GM18505 (cell line): ENCODE measurements at regions not wholly inside any gene's neighbourhood (a gene's known extent, or its start where the extent isn't known, plus 50 kb on each side); places are given as distances from the start of the nearest gene placed in this dataset.
A peak's percentile ranks its signal among the peaks of the same experiment; 100 is the strongest.
"Not testable (repeated sequence)": the region's sequence is repeated elsewhere in the genome, so short reads cannot be mapped to it uniquely, and the experiment has no call there.

ENCODE experiments used
- ATAC-seq: cut with Tn5 transposase; IDR thresholded peaks from one replicate; pipeline ENCODE4 v1.9.1; 2021; ENCODE audit not compliant: unreplicated experiment
- POLR2A ChIP-seq: IDR thresholded peaks from 4 replicates; pipeline ENCODE4 v1.6.1; 2011; ENCODE audit warnings: borderline replicate concordance; ENCODE audit not compliant: insufficient read depth, insufficient read length; ENCODE audit errors: extremely low read depth

DNA sequence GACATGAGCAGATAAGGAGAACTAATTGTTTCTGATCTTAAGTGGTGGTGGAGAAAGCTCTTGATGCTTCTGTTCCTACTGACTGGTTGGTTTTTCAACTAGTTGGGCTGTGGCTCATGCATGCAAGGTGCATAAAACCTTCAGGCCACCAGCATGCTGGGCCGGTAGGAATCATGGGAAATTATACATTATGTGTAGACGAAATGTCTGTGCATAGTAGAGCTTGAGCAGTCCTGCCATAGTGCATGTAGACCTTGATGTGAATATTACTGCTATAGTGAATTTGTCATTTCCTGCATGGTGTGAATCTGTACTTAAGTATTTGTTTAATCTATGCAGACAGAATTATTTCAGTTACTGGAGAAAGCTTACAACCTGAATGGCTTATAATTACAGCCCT lies 433.6 kb upstream of the ADAMTSL1 start:
- no peak for ATAC-seq
- no peak for TF ChIP-seq POLR2A

DNA sequence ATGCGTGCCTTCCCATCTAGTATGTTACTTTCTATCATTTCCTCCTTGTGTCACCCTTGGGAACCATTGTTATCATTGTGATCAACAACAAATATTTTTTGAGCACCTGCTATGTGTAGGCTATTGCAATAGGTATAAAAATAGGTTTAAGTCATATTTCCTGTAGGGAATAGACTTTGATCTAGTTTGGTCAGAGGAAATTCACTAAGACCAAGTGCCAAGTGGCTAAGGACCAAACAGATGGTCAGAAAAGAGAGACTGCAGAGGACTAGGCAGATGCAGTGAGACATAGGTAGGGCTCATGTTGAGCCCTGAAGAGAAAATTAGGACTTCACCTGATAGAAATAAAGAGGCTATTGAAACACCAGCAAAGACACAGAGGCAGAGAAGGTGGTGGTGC lies 430.0 kb upstream of the ADAMTSL1 start:
- TF ChIP-seq POLR2A = no peak
- no peak for ATAC-seq

DNA sequence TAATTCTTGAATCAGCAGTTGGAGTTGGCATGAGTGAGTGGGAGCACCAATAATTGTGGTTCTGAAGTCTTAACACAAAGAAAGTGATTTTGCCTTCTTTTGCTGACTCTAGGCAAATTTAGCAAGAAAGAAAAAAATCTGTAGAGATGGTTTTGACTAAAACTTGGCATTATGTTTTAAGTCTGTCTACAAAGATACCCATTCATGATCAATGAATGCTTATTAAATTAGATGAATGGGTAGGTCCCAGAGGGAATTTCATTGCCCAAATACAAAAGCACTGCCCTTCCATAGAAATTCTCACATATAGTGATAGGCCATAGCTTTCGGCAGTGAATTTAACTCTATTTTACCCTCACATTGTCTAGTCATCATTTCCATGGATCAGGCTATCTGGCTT lies 428.6 kb upstream of the ADAMTSL1 start:
- no peak for ATAC-seq
- no peak for TF ChIP-seq POLR2A

DNA sequence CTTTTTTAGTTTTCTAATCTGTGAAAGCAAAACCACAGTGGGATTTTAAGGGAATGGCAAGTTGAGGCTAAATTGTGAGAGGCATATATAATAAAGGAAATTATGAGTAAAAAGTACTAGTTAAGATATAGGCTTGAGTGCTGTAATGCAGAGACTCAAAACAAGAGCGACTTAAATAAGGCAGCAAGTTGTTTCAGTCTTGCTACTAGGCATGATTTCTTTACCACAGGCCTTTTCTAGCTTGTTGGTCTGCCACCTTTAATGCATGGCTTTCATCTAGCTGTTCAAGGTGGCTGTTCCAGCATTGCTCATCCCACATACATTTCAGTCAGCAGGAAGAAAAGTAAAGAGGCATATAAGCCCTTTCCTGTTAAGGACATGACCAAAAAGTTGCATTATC lies 427.9 kb upstream of the ADAMTSL1 start:
- no peak for ATAC-seq
- no peak for TF ChIP-seq POLR2A

DNA sequence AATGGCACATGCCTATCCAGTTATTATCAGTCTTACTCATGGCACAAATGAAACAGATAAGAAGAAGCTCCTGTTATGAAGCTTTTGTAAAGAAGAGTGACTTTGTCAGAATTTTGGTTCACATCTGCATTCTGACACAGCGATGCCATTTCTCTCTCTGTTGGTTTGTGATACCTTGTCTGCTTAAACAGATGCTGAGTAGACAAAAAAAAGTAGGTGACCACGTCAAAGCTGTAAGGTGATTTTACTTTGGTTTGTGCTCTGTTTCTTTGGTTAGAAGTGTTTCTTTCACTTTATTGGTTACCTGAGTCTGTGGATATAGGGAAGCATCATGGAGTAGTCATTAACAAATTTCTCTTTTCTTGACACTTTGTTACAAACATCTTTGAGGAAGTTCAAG lies 422.3 kb upstream of the ADAMTSL1 start:
- ATAC-seq = no peak
- no peak for TF ChIP-seq POLR2A

DNA sequence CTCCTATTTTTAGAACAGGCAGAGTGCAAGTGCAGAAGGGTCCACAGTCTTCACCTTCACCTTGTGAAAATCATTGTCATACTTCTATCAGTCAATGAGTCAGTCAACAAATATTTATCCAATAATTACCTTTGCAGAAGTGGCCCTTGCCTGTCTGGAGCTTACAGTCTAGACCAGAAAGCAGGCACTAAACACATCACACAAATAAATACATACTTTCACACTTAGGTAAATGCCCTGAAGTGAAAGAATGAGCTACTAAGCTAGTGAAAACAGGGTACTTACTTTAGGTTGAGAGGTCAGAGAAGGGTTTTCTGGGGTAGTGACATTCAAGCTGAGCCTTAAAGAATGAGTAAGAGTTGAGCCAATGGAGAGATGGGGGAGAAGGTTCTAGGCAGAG lies 421.9 kb upstream of the ADAMTSL1 start:
- ATAC-seq = no peak
- no peak for TF ChIP-seq POLR2A

DNA sequence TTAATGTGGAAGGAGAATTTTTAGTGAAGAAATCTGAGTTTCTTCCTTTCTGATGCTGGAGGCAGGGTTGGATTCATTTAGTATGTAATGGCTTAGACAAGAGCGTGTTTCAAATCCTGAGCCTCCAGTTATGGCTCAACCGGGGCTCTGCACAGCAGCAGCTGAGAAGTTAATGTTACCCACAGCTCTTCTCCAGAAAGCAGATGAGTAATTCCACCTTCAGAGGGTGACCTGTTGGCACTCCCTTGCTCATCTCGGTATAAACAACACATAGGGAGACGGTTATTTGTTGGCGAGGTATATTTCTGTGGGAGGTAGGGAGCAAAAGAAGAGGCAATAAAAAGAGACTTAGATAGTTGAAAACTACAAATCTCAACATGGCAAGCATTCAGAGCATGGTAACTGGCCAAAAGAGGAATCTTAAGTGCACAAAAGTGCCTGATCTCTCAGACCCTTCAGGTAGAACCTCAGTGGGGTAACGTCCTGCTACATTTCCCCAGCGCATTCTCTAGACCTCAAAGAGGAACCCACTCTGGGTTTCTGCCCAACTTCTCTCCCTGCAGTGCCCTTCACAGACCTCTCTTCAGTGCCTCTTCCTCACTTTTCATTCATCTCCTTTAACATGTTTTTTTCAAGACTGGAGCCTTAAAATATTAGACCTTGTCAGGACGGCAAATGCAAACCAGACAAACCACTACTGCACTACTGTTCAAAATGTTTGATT lies 417.5 kb upstream of the ADAMTSL1 start:
- no peak for ATAC-seq
- no peak for TF ChIP-seq POLR2A

DNA sequence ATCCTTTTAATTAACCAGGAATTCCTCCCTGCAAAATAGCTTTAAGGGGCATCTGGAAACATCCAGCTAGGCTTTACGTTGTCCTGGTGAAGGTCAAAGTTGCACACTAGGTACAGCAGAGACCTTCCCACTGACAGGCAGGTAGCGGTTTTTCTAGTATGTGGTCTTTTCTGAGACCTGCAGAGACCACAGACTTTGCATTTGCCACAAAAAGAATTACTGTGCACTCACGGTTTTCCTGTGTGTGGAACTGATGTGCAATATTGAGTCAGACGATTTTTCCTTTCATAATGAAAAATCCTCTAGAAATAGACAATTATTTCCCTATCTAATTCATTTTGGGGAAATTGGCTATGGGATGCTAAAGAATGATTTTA lies 417.0 kb upstream of the ADAMTSL1 start:
- no peak for TF ChIP-seq POLR2A
- peak; percentile 93 for ATAC-seq

DNA sequence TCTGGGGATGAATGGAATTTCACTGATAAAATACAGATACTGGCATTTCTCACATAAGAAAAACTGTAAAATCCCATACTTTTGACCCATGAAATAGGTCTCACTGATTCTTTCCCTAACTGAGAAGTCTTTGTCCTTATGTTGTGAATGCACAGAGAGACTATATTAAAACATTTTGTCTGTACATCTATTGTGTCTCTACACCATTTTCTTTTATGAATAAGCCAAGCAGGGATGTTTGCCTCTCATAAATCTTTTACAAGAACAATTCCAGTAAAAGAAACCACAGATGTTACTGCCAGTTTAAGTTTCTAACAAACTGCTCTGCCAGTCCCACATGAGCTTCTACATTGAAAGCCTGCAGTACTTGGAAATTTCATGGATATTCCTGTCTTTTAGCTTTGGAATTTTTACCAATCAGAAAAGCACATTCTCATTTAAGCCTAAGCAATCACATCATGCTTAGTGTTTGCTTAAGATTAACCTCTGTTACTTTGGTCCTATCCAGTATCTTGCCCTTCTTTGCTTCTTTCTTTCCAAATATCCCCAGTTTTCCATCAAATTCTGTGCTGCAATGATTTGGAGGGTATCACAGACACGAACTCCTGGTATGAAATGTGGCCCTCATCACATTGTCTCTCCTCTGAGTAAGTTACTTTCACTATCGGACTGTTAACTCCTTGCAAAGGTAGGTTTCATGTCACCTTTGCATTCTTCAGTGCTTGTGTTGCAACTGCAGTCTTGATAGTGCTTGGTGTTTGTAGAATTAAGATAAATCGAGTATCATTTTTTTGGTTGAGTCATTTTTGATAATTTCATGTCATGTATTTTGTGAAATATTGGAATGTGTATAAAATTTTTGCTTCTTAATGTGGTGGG lies 415.1 kb upstream of the ADAMTSL1 start:
- TF ChIP-seq POLR2A = no peak
- ATAC-seq = no peak

DNA sequence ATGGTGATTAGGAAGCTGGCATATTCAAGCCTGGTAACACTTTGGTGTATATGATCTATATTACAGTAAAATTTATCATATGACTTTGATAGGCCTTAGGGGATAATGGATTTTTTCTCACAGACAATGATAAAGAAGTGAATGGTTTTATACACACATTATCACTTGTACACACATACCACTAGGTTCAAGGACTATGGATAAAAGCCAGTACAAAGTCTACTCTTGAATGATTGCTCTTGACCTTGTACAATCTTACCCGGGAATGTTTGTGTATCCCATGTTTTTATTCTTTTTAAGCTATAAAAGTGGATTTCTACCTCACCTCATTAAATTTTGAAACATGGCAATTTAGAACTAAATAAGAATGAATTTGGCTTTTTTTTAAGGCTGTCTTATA lies 414.5 kb upstream of the ADAMTSL1 start:
- ATAC-seq = no peak
- no peak for TF ChIP-seq POLR2A

DNA sequence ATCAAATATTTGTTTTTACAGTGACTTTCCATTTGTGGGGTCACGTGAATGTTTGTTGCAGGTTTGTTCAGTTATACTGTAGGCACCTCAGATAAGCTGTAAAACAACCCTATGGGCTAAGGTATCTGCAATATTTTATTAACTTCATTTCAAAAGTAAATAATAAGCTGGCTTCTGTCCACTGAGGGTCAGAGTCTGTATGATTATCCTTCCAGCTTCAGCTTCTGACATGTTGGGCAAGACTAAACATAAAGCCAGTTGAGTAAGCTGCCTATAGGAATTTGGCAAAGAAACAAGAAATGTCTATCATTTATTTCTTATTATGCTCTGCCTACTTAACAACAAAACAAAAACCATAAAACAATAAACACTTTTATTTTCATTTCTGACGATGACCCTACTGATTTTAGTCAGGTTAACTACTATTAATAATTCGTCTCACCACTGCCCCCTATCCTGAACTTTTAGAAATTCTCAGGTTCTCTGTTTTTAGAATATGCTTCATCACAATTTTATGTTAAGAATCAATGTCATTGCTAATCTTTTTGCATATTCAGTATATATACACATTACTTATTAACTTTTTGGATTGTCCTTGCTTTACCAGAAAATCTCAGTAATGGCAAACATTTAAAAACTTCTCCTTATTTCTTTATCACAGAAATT lies 413.6 kb upstream of the ADAMTSL1 start:
- TF ChIP-seq POLR2A = no peak
- ATAC-seq = no peak

DNA sequence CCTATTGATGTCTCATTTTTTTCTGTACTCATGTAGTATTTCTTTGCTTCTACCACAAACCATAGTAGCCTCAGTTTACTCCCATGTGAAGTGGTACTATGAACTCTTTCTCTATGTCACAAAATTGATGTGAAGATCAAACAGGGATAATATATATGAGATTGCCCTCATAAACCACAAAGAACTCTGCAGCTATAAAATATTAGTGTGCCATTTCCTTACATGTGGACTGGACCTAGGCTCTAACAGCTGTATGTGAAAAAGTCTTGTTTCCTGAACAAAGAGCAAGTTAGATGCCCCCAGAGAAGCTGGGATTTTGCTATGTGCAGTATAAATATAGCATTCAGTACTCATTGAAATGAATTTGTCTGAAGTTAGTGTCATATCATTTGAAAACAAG lies 412.6 kb upstream of the ADAMTSL1 start:
- TF ChIP-seq POLR2A = no peak
- no peak for ATAC-seq

DNA sequence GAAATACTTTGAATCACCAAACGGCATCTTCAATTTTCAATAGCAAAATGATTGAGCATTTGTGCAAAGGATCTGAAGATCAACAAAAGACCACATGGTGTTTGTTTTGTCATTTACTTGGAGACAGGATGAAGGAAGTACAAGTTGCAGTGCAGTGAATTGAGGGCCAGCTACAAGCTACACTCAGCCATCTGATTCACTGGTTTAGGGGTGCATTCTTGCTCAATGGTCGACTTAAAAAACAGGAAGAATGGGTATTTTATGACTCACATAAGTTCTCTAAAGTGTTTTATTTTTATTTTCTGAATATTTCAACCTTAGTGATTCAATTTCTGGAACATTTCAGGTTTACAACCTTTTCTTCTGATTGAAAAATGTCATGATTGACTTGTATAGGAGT lies 412.1 kb upstream of the ADAMTSL1 start:
- no peak for ATAC-seq
- no peak for TF ChIP-seq POLR2A

DNA sequence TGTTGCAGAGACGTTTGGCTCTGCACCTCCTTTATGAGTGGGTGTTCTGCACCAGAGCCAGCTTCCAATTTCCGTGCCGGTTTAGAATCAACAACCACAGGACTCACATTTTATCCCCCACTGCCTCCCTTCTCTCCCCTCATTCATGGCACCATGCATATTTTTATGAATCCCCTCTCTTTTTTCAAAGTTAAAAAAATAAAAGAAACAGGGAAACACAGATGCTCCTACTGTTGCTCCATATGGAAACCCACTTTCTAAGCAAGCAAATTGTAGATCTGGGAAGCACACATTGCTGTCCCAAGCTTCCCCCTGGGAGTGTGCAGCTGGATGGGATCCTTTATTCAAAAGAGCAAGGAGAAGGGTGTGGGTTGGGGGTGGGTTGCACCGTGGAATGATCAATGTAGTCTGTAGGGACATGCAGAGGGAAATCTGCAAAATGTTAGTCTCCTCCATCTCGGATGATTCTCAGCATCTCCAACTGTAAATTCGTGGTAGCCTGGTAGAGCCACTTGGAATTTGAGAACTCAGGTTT lies 410.0 kb upstream of the ADAMTSL1 start:
- no peak for ATAC-seq
- TF ChIP-seq POLR2A = no peak

DNA sequence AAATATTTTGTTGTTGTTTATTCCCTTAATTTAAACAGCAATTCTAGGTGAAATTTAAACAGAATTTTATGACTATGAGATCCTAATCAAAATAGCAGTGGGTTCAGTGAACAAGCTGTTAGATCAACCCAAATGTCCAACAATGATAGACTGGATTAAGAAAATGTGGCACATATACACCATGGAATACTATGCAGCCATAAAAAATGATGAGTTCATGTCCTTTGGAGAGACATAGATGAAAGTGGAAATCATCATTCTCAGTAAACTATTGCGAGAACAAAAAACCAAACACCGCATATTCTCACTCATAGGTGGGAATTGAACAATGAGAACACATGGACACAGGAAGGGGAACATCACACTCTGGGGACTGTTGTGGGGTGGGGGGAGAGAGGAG lies 407.3 kb upstream of the ADAMTSL1 start:
- not testable (repeated sequence) for ATAC-seq
